ENCODE measurements at regions not wholly inside any gene's neighbourhood (a gene's known extent, or its start where the extent isn't known, plus 50 kb on each side); places are given as distances from the start of the nearest gene placed in this dataset.

- Histone ChIP-seq H3K36me3 (no peaks in the 10 kb centered on the region), H3K27ac (no peak overlapping the region), H3K9me3 (no peaks in the 10 kb centered on the region), H3K4me3 (no peak overlapping the region), H3K27me3 (no peaks in the 10 kb centered on the region), H3K4me1 (no peaks in the 10 kb centered on the region)
- TF ChIP-seq POLR2A (IDR thresholded peaks at IDR 0.05) = no peak
- TF ChIP-seq, protein P1, sequence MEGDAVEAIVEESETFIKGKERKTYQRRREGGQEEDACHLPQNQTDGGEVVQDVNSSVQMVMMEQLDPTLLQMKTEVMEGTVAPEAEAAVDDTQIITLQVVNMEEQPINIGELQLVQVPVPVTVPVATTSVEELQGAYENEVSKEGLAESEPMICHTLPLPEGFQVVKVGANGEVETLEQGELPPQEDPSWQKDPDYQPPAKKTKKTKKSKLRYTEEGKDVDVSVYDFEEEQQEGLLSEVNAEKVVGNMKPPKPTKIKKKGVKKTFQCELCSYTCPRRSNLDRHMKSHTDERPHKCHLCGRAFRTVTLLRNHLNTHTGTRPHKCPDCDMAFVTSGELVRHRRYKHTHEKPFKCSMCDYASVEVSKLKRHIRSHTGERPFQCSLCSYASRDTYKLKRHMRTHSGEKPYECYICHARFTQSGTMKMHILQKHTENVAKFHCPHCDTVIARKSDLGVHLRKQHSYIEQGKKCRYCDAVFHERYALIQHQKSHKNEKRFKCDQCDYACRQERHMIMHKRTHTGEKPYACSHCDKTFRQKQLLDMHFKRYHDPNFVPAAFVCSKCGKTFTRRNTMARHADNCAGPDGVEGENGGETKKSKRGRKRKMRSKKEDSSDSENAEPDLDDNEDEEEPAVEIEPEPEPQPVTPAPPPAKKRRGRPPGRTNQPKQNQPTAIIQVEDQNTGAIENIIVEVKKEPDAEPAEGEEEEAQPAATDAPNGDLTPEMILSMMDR (IDR thresholded peaks at IDR 0.05) = no peak
- no peak for DNase-seq
- intact Hi-C loops (cut with DNase I; ENCODE audit: low total_unique reads) = no loop called here
Measured at GRCh38 chr13:58313219-58313618, 681.7 kb downstream of the PCDH17 start.

DNA sequence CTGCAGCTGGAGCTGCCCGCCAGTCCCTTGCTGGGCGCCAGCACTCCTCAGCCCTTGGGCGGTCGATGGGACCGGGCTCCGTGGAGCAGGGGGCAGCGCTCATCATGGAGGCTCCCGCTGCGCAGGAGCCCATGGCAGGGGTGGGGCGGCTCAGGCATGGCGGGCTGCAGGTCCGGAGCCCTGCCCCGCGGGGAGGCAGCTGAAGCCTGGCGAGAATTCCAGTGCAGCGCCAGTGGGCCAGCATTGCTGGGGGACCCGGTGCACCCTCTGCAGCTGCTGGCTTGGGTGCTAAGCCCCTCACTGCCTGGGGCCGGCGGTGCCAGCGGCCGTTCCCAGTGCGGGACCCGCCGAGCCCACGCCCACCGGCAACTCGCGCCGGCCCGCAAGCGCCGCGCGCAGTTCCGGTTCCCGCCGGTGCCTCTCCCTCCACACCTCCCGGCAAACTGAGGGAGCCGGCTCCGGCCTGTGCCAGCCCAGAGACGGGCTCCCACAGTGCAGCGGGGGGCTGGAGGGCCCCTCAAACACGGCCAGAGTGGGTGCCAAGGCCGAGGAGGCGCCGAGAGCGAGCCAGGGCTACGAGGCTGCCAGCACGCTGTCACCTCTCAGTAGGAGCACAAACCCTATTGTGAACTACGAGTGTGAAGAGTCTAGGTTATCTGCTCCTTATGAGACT, 687.1 kb downstream of the PCDH17 start:
- no peaks in the 10 kb centered on the region for H3K36me3 ChIP-seq
- H3K4me1 ChIP-seq = no peaks in the 10 kb centered on the region
- TF ChIP-seq POLR2A (IDR thresholded peaks at IDR 0.05) = no peak
- TF ChIP-seq, protein P1 (IDR thresholded peaks at IDR 0.05) = no peak
- H3K4me3 ChIP-seq = no peak overlapping the region
- H3K27ac ChIP-seq = no peak overlapping the region
- no peaks in the 10 kb centered on the region for H3K27me3 ChIP-seq
- no peak for DNase-seq
- intact Hi-C loops (cut with DNase I; ENCODE audit: low total_unique reads) = no loop called here
- no peaks in the 10 kb centered on the region for H3K9me3 ChIP-seq

DNA sequence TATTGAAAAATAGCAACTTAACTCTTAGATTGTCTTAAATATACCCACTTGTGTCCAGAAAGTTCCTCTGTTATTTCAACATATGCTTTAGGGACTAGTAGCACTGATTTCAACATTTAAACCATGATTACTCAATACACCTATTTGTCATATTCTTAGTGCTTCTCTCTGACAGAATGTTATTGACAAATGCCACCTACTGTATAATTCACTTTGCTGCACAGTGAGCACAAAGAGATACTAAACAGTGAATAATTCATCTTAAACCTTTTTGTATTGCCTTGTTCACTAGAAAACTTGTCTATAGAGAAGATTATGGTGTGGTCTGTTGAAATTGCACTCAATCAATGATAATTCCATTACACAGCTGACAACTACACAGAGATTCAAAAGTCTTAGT, 692.6 kb downstream of the PCDH17 start:
- intact Hi-C loops (cut with DNase I; ENCODE audit: low total_unique reads) = no loop called here
- Histone ChIP-seq H3K9me3 (no peaks in the 10 kb centered on the region), H3K27ac (no peak overlapping the region), H3K36me3 (no peaks in the 10 kb centered on the region), H3K27me3 (no peaks in the 10 kb centered on the region), H3K4me3 (no peak overlapping the region), H3K4me1 (no peaks in the 10 kb centered on the region)
- no peak for DNase-seq
- TF ChIP-seq, protein P1 (IDR thresholded peaks at IDR 0.05) = no peak
- TF ChIP-seq POLR2A (IDR thresholded peaks at IDR 0.05) = no peak

DNA sequence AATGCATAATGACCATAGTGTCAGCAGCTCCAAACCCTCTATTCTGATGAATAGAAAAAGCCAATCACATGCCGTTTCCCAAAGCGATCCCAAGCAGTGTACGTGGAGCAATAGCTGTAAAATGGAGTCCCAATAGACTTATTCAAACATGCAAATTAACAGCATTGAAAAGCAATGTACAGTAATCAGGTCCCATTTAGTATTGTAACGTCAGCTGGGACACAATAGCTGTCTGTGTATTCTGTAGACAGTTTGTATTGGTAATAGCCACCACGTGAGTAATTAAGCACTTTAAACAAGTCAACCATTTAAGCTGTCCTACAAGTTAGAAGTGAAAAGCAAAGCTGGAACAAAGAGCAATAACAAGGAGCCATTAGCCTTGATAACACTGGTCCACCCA, 698.2 kb downstream of the PCDH17 start:
- intact Hi-C loops (cut with DNase I; ENCODE audit: low total_unique reads) = no loop called here
- no peaks in the 10 kb centered on the region for H3K27me3 ChIP-seq
- no peak for DNase-seq
- no peaks in the 10 kb centered on the region for H3K36me3 ChIP-seq
- H3K27ac ChIP-seq = no peak overlapping the region
- TF ChIP-seq, protein P1 (IDR thresholded peaks at IDR 0.05) = no peak
- no peak for TF ChIP-seq POLR2A (IDR thresholded peaks at IDR 0.05)
- H3K4me3 ChIP-seq = no peak overlapping the region
- H3K9me3 ChIP-seq = no peaks in the 10 kb centered on the region
- no peaks in the 10 kb centered on the region for H3K4me1 ChIP-seq

- Histone ChIP-seq H3K36me3 (no peaks in the 10 kb centered on the region), H3K9me3 (no peaks in the 10 kb centered on the region), H3K27me3 (no peaks in the 10 kb centered on the region), H3K27ac (no peak overlapping the region), H3K4me3 (no peak overlapping the region), H3K4me1 (no peaks in the 10 kb centered on the region)
- TF ChIP-seq, protein P1 (IDR thresholded peaks at IDR 0.05) = no peak
- no peak for TF ChIP-seq POLR2A (IDR thresholded peaks at IDR 0.05)
- intact Hi-C loops (cut with DNase I; ENCODE audit: low total_unique reads) = no loop called here
- DNase-seq = no peak
Measured at GRCh38 chr13:58340895-58341294, 709.4 kb downstream of the PCDH17 start.
